B cell (primary cell): ENCODE measurements at regions not wholly inside any gene's neighbourhood (a gene's known extent, or its start where the extent isn't known, plus 50 kb on each side); places are given as distances from the start of the nearest gene placed in this dataset.

Experiments
- ATAC-seq: fragments of 200-7000 bp; cut with Tn5 transposase; one replicate; pipeline ENCODE4 v1.10.0; 2021; ENCODE audit warnings: low read depth, mild to moderate bottlenecking, moderate number of reproducible peaks, moderate library complexity
- CTCF ChIA-PET: fragments of 350-600 bp; sonication (Branson Sonifier 250); formaldehyde crosslinking; loops from one replicate; lab custom pipeline; 2021; ENCODE audit warnings: antibody characterized with exemption, inconsistent platforms; lab: Charles Lee
- POLR2A ChIA-PET: fragments of 350-600 bp; sonication (Branson Sonifier 250); formaldehyde crosslinking; loops from one replicate; lab custom pipeline; 2021; ENCODE audit warnings: antibody characterized with exemption; lab: Charles Lee
- DNase-seq: peaks from one replicate; pipeline ENCODE4 v3.0.0; 2013
- H2AFZ ChIP-seq: 2 replicates; pipeline ENCODE4 v1.6.1; 2012; ENCODE audit warnings: mild to moderate bottlenecking, low read depth, low read length; ENCODE audit not compliant: insufficient read depth, poor library complexity, severe bottlenecking
- H3K27ac ChIP-seq, 2 donors: 1 replicate in 1 of 2; 2 replicates in 1 of 2; pipeline ENCODE4 v1.5.1; 2012 to 2013; ENCODE audit warnings: low read length in 2 of 2, mild to moderate bottlenecking in 2 of 2, moderate library complexity in 1 of 2
- H3K27me3 ChIP-seq, 4 experiments: fragments of 200-600 bp in 1 of 4; sonication (generic) in 1 of 4; replicated peaks in 1 of 4; 1 replicate in 2 of 4; 2 replicates in 2 of 4; pipeline versions ENCODE4 v1.6.1 to v1.7.0; 2013 to 2016; ENCODE audit warnings: low read length in 3 of 4, mild to moderate bottlenecking in 2 of 4, mixed read lengths in 1 of 4, moderate library complexity in 1 of 4; ENCODE audit not compliant: insufficient read depth in 4 of 4, control insufficient read depth in 3 of 4; ENCODE audit errors: control extremely low read depth in 1 of 4
- H3K36me3 ChIP-seq, 2 experiments: replicated peaks in 1 of 2; 1 replicate in 1 of 2; 2 replicates in 1 of 2; pipeline versions ENCODE4 v1.6.1 to v1.7.1; 2013; ENCODE audit warnings: low read length in 1 of 2; ENCODE audit not compliant: insufficient read depth in 2 of 2, control insufficient read depth in 1 of 2; ENCODE audit errors: control extremely low read depth in 1 of 2, extremely low read depth in 1 of 2
- H3K4me1 ChIP-seq, 2 donors: fragments of 200-600 bp in 1 of 2; sonication (generic) in 1 of 2; 1 replicate in 1 of 2; 2 replicates in 1 of 2; pipeline versions ENCODE4 v1.5.1 to v1.6.1; 2013 to 2017; ENCODE audit warnings: low read length in 2 of 2; ENCODE audit not compliant: control insufficient read depth in 2 of 2, insufficient read depth in 2 of 2
- H3K4me2 ChIP-seq: replicated peaks from 2 replicates; pipeline ENCODE3; 2012; ENCODE audit warnings: mild to moderate bottlenecking, low read depth, low read length; ENCODE audit not compliant: poor library complexity, severe bottlenecking
- H3K4me3 ChIP-seq, 5 experiments: fragments of 200-600 bp in 1 of 5; sonication (generic) in 1 of 5; 1 replicate in 3 of 5; 2 replicates in 2 of 5; pipeline versions ENCODE4 v1.5.1 to v1.7.0; 2011 to 2016; ENCODE audit warnings: low read length in 4 of 5, mild to moderate bottlenecking in 4 of 5, low read depth in 2 of 5, control low read depth in 1 of 5, moderate library complexity in 1 of 5; ENCODE audit not compliant: insufficient read depth in 1 of 5; ENCODE audit errors: control extremely low read depth in 1 of 5, extremely low read depth in 1 of 5
- H3K79me2 ChIP-seq: fragments of 200-600 bp; sonication (generic); one replicate; pipeline ENCODE4 v1.6.0; 2016; ENCODE audit warnings: low read length; ENCODE audit not compliant: control insufficient read depth, insufficient read depth
- H3K9ac ChIP-seq: fragments of 200-600 bp; sonication (generic); 2 replicates; pipeline ENCODE4 v1.6.1; 2017; ENCODE audit warnings: mild to moderate bottlenecking, low read length, moderate library complexity
- H3K9me3 ChIP-seq, 3 donors: one replicate each; pipeline versions ENCODE4 v1.6.1 to v1.7.1; 2013; ENCODE audit warnings: low read length in 2 of 3; ENCODE audit not compliant: control insufficient read depth in 2 of 3, insufficient read depth in 1 of 3; ENCODE audit errors: control extremely low read depth in 1 of 3
- H4K20me1 ChIP-seq: 2 replicates; pipeline ENCODE4 v1.6.0; 2012; ENCODE audit warnings: mild to moderate bottlenecking, low read length; ENCODE audit not compliant: insufficient read depth, control insufficient read depth, poor library complexity, severe bottlenecking
- H3K27ac Mint-ChIP-seq: one replicate; pipeline ENCODE4 v1.8.0; 2021; ENCODE audit warnings: mixed read lengths
- H3K27me3 Mint-ChIP-seq: one replicate; pipeline ENCODE4 v1.8.0; 2021; ENCODE audit warnings: mixed read lengths
- H3K4me1 Mint-ChIP-seq: one replicate; pipeline ENCODE4 v1.8.0; 2021; ENCODE audit warnings: mixed read lengths
- H3K4me3 Mint-ChIP-seq: one replicate; pipeline ENCODE4 v1.8.0; 2021; ENCODE audit warnings: mixed read lengths
- H3K9me3 Mint-ChIP-seq: one replicate; pipeline ENCODE4 v1.8.0; 2022; ENCODE audit warnings: mixed read lengths; ENCODE audit not compliant: insufficient read depth
- EZH2 ChIP-seq: IDR thresholded peaks from 2 replicates; pipeline ENCODE4 v1.6.1; 2012; ENCODE audit warnings: borderline replicate concordance, low read depth, mild to moderate bottlenecking, moderate library complexity, low read length; ENCODE audit not compliant: insufficient read depth, poor library complexity, severe bottlenecking
- WGBS: methylation state at CpG from one replicate; pipeline ENCODE4 v1.1.5; 2013; ENCODE audit warnings: missing lambda C conversion rate; ENCODE audit not compliant: insufficient coverage; 5-methylcytosine and 5-hydroxymethylcytosine counted together
- intact Hi-C: fragments of 100-400 bp; cut with micrococcal nuclease; formaldehyde crosslinking; loops from one replicate; pipeline ENCODE4 v1.10.0; 2022
- TF ChIP-seq, protein P1 (sequence below): fragments of 200-600 bp; IDR thresholded peaks from one replicate; pipeline ENCODE4 v1.8.0; 2022; ENCODE audit warnings: antibody characterized with exemption, mild to moderate bottlenecking

- no peak overlapping the region for H3K4me2 ChIP-seq
- no peaks in the 10 kb centered on the region for H3K36me3 ChIP-seq
- Mint-ChIP-seq H3K27me3 (peaks cover 11% of the 10 kb centered on the region), H3K4me1 (no peaks in the 10 kb centered on the region), H3K9me3 (no peaks in the 10 kb centered on the region), H3K4me3 (no peak overlapping the region), H3K27ac (no peak overlapping the region)
- CTCF ChIA-PET: no interaction called here
- WGBS: 98% methylated on average over 4 of the region's 8 CpGs
- DNase-seq: no peak
- POLR2A ChIA-PET: no interaction called here
- no peak overlapping the region for H3K4me3 ChIP-seq
- H3K9ac ChIP-seq: no peak overlapping the region
- no peak for ATAC-seq
- H3K4me1 ChIP-seq: no peaks in the 10 kb centered on the region
- H4K20me1 ChIP-seq: no peaks in the 10 kb centered on the region
- H3K9me3 ChIP-seq: no peaks in the 10 kb centered on the region
- no peak overlapping the region for H3K27ac ChIP-seq
- no peaks in the 10 kb centered on the region for H3K79me2 ChIP-seq
- intact Hi-C loops: no loop called here
- no peak overlapping the region for H2AFZ ChIP-seq
- H3K27me3 ChIP-seq: no peaks in the 10 kb centered on the region
- TF ChIP-seq, protein P1, sequence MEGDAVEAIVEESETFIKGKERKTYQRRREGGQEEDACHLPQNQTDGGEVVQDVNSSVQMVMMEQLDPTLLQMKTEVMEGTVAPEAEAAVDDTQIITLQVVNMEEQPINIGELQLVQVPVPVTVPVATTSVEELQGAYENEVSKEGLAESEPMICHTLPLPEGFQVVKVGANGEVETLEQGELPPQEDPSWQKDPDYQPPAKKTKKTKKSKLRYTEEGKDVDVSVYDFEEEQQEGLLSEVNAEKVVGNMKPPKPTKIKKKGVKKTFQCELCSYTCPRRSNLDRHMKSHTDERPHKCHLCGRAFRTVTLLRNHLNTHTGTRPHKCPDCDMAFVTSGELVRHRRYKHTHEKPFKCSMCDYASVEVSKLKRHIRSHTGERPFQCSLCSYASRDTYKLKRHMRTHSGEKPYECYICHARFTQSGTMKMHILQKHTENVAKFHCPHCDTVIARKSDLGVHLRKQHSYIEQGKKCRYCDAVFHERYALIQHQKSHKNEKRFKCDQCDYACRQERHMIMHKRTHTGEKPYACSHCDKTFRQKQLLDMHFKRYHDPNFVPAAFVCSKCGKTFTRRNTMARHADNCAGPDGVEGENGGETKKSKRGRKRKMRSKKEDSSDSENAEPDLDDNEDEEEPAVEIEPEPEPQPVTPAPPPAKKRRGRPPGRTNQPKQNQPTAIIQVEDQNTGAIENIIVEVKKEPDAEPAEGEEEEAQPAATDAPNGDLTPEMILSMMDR: no peak
- no peak for TF ChIP-seq EZH2
Observed at GRCh38 chr4:17296921-17297890, 214.7 kb downstream of the QDPR start.

GRCh38 chr4:17293901-17294300, 218.0 kb downstream of the QDPR start:
- no peaks in the 10 kb centered on the region for H3K9me3 ChIP-seq
- no peaks in the 10 kb centered on the region for H3K4me1 ChIP-seq
- H3K27me3 Mint-ChIP-seq: peaks cover under 1% of the 10 kb centered on the region
- no peaks in the 10 kb centered on the region for H3K9me3 Mint-ChIP-seq
- H3K9ac ChIP-seq: no peak overlapping the region
- no peak overlapping the region for H3K4me2 ChIP-seq
- no CpG with 5 or more reads among the region's 1 CpG for WGBS
- H3K4me3 Mint-ChIP-seq: no peak overlapping the region
- H3K4me3 ChIP-seq: no peak overlapping the region
- no peak overlapping the region for H3K27ac Mint-ChIP-seq
- TF ChIP-seq EZH2: no peak
- TF ChIP-seq, protein P1: no peak
- intact Hi-C loops: no loop called here
- H4K20me1 ChIP-seq: no peaks in the 10 kb centered on the region
- ATAC-seq (no peak), DNase-seq (no peak)
- no peaks in the 10 kb centered on the region for H3K27me3 ChIP-seq
- no peaks in the 10 kb centered on the region for H3K4me1 Mint-ChIP-seq
- no peaks in the 10 kb centered on the region for H3K79me2 ChIP-seq
- no peaks in the 10 kb centered on the region for H3K36me3 ChIP-seq
- H2AFZ ChIP-seq: no peak overlapping the region
- ChIA-PET POLR2A (no interaction called here), CTCF (no interaction called here)
- H3K27ac ChIP-seq: no peak overlapping the region
